Transverse colon (tissue), 4 donors: ENCODE measurements at regions not wholly inside any gene's neighbourhood (a gene's known extent, or its start where the extent isn't known, plus 50 kb on each side); places are given as distances from the start of the nearest gene placed in this dataset.

Experiments used
- POLR2A ChIP-seq: fragments of 450-650 bp; IDR thresholded peaks from one replicate; pipeline ENCODE4 v1.6.1; 2016; ENCODE audit warnings: antibody characterized with exemption, mild to moderate bottlenecking, moderate library complexity
- POLR2AphosphoS5 ChIP-seq, 3 donors: sonication (generic); formaldehyde crosslinking; IDR thresholded peaks; one replicate each; pipeline ENCODE4 v1.6.1; 2016; ENCODE audit warnings: antibody characterized with exemption in 3 of 3
- TF ChIP-seq, protein P1 (sequence below), 5 experiments: fragments of 200-600 bp in 3 of 5; fragments of 450-650 bp in 2 of 5; sonication (generic) in 3 of 5; IDR thresholded peaks; 1 replicate in 2 of 5; 2 replicates in 3 of 5; pipeline ENCODE4 v1.5.1; 2016 to 2017; ENCODE audit warnings: antibody characterized with exemption in 5 of 5, inconsistent platforms in 3 of 5, mild to moderate bottlenecking in 2 of 5, moderate library complexity in 1 of 5

DNA sequence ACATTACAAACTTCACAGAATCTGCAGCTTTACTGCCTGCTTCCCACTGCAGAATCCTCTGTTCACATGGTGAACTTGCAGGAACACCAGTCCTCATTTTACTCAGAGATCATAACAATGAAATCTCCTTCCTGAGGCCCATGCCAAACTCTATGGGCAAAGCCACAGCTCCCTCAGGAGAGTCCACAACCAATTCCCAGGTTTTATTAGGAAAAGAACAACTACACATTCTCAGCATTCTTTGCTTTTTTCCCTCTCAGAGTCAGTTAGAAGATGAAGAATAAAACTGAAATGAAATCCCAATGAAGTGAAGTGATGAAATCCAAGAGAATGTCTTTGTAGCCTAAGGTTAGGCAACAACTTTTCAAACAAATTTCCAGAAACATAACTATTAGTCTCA, 233.7 kb downstream of the DSEL start:
- TF ChIP-seq POLR2A (no peak), POLR2AphosphoS5 (IDR thresholded peaks at IDR 0.05) (no peak)
- TF ChIP-seq, protein P1, sequence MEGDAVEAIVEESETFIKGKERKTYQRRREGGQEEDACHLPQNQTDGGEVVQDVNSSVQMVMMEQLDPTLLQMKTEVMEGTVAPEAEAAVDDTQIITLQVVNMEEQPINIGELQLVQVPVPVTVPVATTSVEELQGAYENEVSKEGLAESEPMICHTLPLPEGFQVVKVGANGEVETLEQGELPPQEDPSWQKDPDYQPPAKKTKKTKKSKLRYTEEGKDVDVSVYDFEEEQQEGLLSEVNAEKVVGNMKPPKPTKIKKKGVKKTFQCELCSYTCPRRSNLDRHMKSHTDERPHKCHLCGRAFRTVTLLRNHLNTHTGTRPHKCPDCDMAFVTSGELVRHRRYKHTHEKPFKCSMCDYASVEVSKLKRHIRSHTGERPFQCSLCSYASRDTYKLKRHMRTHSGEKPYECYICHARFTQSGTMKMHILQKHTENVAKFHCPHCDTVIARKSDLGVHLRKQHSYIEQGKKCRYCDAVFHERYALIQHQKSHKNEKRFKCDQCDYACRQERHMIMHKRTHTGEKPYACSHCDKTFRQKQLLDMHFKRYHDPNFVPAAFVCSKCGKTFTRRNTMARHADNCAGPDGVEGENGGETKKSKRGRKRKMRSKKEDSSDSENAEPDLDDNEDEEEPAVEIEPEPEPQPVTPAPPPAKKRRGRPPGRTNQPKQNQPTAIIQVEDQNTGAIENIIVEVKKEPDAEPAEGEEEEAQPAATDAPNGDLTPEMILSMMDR (IDR thresholded peaks at IDR 0.05): no peak
